HepG2 (cell line): ENCODE measurements at regions not wholly inside any gene's neighbourhood (a gene's known extent, or its start where the extent isn't known, plus 50 kb on each side); places are given as distances from the start of the nearest gene placed in this dataset.

Source experiments
- ATAC-seq: fragments of 200-7000 bp; cut with Tn5 transposase; 3 replicates; pipeline ENCODE4 v1.9.1; 2020; ENCODE audit warnings: mild to moderate bottlenecking, moderate library complexity
- BruUV-seq: library from RNA; stranded (reverse); fragments of 400-500 nt; replicated peaks from 2 replicates; lab custom pipeline; 2021; lab: Mats Ljungman, UMichigan
- CTCF ChIA-PET: fragments of 300-600 bp; formaldehyde crosslinking; extraction: SDS; loops from one replicate; lab custom pipeline; 2021; ENCODE audit warnings: low total read pairs, inconsistent platforms, low intra/inter-chr PET ratio; lab: Yijun Ruan, JAX
- POLR2A ChIA-PET: fragments of 350-600 bp; sonication (Branson Sonifier 250); formaldehyde crosslinking; loops from one replicate; lab custom pipeline; 2020; ENCODE audit warnings: antibody characterized with exemption, inconsistent platforms; lab: Yijun Ruan, JAX
- DNase-seq: peaks from one replicate; pipeline ENCODE4 v3.0.0-alpha.2; 2015; ENCODE audit warnings: low spot score
- FAIRE-seq: peaks from 3 replicates; lab custom pipeline; 2011; peaks lifted over from hg19 to GRCh38; lab: Jason Lieb, UNC
- H2AFZ ChIP-seq: one replicate; pipeline ENCODE4 v1.6.1; 2011; ENCODE audit warnings: low read length, inconsistent platforms
- H3K27ac ChIP-seq: fragments of 300-600 bp; 3 replicates; pipeline ENCODE4 v1.8.0; 2011; ENCODE audit warnings: mixed run types, mild to moderate bottlenecking, mixed read lengths, low read length, inconsistent platforms; ENCODE audit not compliant: insufficient read depth; ENCODE audit errors: extremely low read length
- H3K27me3 ChIP-seq, 2 experiments: fragments of 200-600 bp in 1 of 2; 2 replicates in 1 of 2; 3 replicates in 1 of 2; pipeline versions ENCODE4 v1.6.0 to v1.8.0; 2011; ENCODE audit warnings: low read length in 2 of 2, mild to moderate bottlenecking in 2 of 2, moderate library complexity in 2 of 2, inconsistent platforms in 1 of 2; ENCODE audit not compliant: insufficient read depth in 2 of 2, control insufficient read depth in 1 of 2
- H3K36me3 ChIP-seq, 2 experiments: fragments of 200-600 bp in 1 of 2; replicated peaks in 1 of 2; 2 replicates in 1 of 2; 3 replicates in 1 of 2; pipeline versions ENCODE4 v1.5.1 to v1.8.0; 2011; ENCODE audit warnings: low read length in 2 of 2, inconsistent platforms in 1 of 2; ENCODE audit not compliant: insufficient read depth in 2 of 2, control insufficient read depth in 1 of 2
- H3K4me1 ChIP-seq: 2 replicates; pipeline ENCODE4 v1.5.1; 2012; ENCODE audit warnings: low read length, inconsistent platforms; ENCODE audit not compliant: insufficient read depth
- H3K4me2 ChIP-seq: 2 replicates; pipeline ENCODE4 v1.6.0; 2011; ENCODE audit warnings: low read depth, low read length, inconsistent platforms
- H3K4me3 ChIP-seq, 3 experiments: fragments of 200-600 bp in 1 of 3; sonication (generic), shearing (Covaris generic) in 1 of 3; replicated peaks in 1 of 3; 2 replicates each; pipeline ENCODE4 v1.5.1; 2011 to 2016; ENCODE audit warnings: low read length in 3 of 3, inconsistent platforms in 2 of 3, low read depth in 2 of 3, mild to moderate bottlenecking in 2 of 3, control low read depth in 1 of 3, mixed read lengths in 1 of 3; ENCODE audit not compliant: insufficient read depth in 1 of 3
- H3K79me2 ChIP-seq: one replicate; pipeline ENCODE4 v1.6.1; 2011; ENCODE audit warnings: low read length, inconsistent platforms; ENCODE audit not compliant: insufficient read depth
- H3K9ac ChIP-seq: 2 replicates; pipeline ENCODE4 v1.6.0; 2011; ENCODE audit warnings: mild to moderate bottlenecking, low read depth, low read length, inconsistent platforms; ENCODE audit not compliant: insufficient read depth
- H3K9me3 ChIP-seq: 2 replicates; pipeline ENCODE4 v1.5.1; 2012; ENCODE audit warnings: mild to moderate bottlenecking, low read length
- H4K20me1 ChIP-seq: 2 replicates; pipeline ENCODE4 v1.6.0; 2011; ENCODE audit warnings: inconsistent platforms, mild to moderate bottlenecking, low read length, moderate library complexity; ENCODE audit not compliant: insufficient read depth
- DMAP1 ChIP-seq: IDR thresholded peaks from 2 replicates; pipeline ENCODE4 v1.6.1; 2016
- EEA1 ChIP-seq: sonication (generic); formaldehyde crosslinking; IDR thresholded peaks from 2 replicates; pipeline ENCODE4 v1.5.1; 2020; ENCODE audit warnings: mild to moderate bottlenecking, missing genetic modification reagents, borderline replicate concordance
- ELK4 ChIP-seq: sonication (generic); formaldehyde crosslinking; IDR thresholded peaks from 2 replicates; pipeline ENCODE4 v1.9.0; 2021; ENCODE audit warnings: missing genetic modification reagents, borderline replicate concordance
- KLF13 ChIP-seq: sonication (generic); formaldehyde crosslinking; IDR thresholded peaks from 2 replicates; pipeline ENCODE4 v1.4.0; 2020; ENCODE audit warnings: mild to moderate bottlenecking, missing genetic modification reagents
- MTA3 ChIP-seq: sonication (generic); formaldehyde crosslinking; IDR thresholded peaks from 2 replicates; pipeline ENCODE4 v1.4.0; 2020; ENCODE audit warnings: missing genetic modification reagents
- ZBTB26 ChIP-seq: IDR thresholded peaks from 2 replicates; pipeline ENCODE4 v1.6.1; 2016; ENCODE audit warnings: missing compliant biosample characterization, missing genetic modification reagents, borderline replicate concordance
- ZNF775 ChIP-seq: sonication (generic); formaldehyde crosslinking; IDR thresholded peaks from 2 replicates; pipeline ENCODE4 v1.4.0; 2020; ENCODE audit warnings: missing genetic modification reagents, mild to moderate bottlenecking, moderate library complexity, borderline replicate concordance
- ZNF777 ChIP-seq: sonication (generic); formaldehyde crosslinking; IDR thresholded peaks from 2 replicates; pipeline ENCODE4 v1.4.0; 2020; ENCODE audit warnings: missing genetic modification reagents
- WGBS: methylation state at CpG from one replicate; pipeline ENCODE4 v1.1.6; 2017; ENCODE audit warnings: low lambda C conversion rate; 5-methylcytosine and 5-hydroxymethylcytosine counted together
- in situ Hi-C: cut with HindIII; loops from 2 replicates; pipeline ENCODE4 v1.10.0; 2017; ENCODE audit warnings: low pct_unique_long_range_greater_than_20kb; ENCODE audit not compliant: extremely low pct_ligation_motif_present
- intact Hi-C: fragments of 100-400 bp; cut with micrococcal nuclease; formaldehyde crosslinking; loops from one replicate; pipeline ENCODE4 v1.10.0; 2022; ENCODE audit not compliant: unreplicated experiment

GRCh38 chr12:84484798-84485197 lies 427.8 kb downstream of the SLC6A15 start:
- H3K4me2 ChIP-seq: no peak overlapping the region
- no peak overlapping the region for H3K27ac ChIP-seq
- DNase-seq (no peak), FAIRE-seq (no peak), ATAC-seq (no peak)
- no peaks in the 10 kb centered on the region for H3K36me3 ChIP-seq
- H3K9ac ChIP-seq: no peak overlapping the region
- ChIA-PET CTCF (no interaction called here), POLR2A (no interaction called here)
- H3K4me1 ChIP-seq: no peaks in the 10 kb centered on the region
- H3K27me3 ChIP-seq: no peaks in the 10 kb centered on the region
- 5% methylated on average over 2 of the region's 2 CpGs for WGBS
- no peak overlapping the region for H3K4me3 ChIP-seq
- intact Hi-C loops: no loop called here
- H4K20me1 ChIP-seq: no peaks in the 10 kb centered on the region
- TF ChIP-seq KLF13 (CRISPR knock-in tag) (no peak), ZNF777 (CRISPR knock-in tag) (no peak), EEA1 (CRISPR knock-in tag) (no peak), ELK4 (CRISPR knock-in tag) (no peak), ZBTB26 (CRISPR knock-in tag) (no peak), DMAP1 (CRISPR knock-in tag) (no peak), ZNF775 (CRISPR knock-in tag) (no peak), MTA3 (CRISPR knock-in tag) (no peak)
- no peaks in the 10 kb centered on the region for H3K79me2 ChIP-seq
- H3K9me3 ChIP-seq: no peaks in the 10 kb centered on the region
- BruUV-seq: no TSS peak
- no peak overlapping the region for H2AFZ ChIP-seq
- in situ Hi-C loops: no loop called here
